ENCODE measurements at regions not wholly inside any gene's neighbourhood (a gene's known extent, or its start where the extent isn't known, plus 50 kb on each side); places are given as distances from the start of the nearest gene placed in this dataset.

- DNase-seq, result no peak
These were observed 327.9 kb downstream of the TTLL7 start for GRCh38 chr1:83670909-83671565.

GRCh38 chr1:83641796-83642443, 357.0 kb downstream of the TTLL7 start:
- DNase-seq, result no peak

- no peak for DNase-seq
These were observed 357.7 kb downstream of the TTLL7 start for GRCh38 chr1:83641206-83641658.

- no peak for DNase-seq
These were observed 359.1 kb downstream of the TTLL7 start for GRCh38 chr1:83639785-83640184.

GRCh38 chr1:83637586-83637985, 361.3 kb downstream of the TTLL7 start:
- DNase-seq, result no peak

GRCh38 chr1:83637009-83637408, 361.9 kb downstream of the TTLL7 start:
- no peak for DNase-seq

GRCh38 chr1:83632906-83633305, 366.0 kb downstream of the TTLL7 start:
- DNase-seq, result peak; percentile 8

GRCh38 chr1:83631851-83632250, 367.1 kb downstream of the TTLL7 start:
- DNase-seq, result no peak

- no peak for DNase-seq
These were observed 371.9 kb downstream of the TTLL7 start for GRCh38 chr1:83627045-83627444.

- no peak for DNase-seq
These were observed 372.3 kb downstream of the TTLL7 start for GRCh38 chr1:83626603-83627002.

- DNase-seq, result no peak
These were observed 373.3 kb downstream of the TTLL7 start for GRCh38 chr1:83625646-83626045.

- DNase-seq, result no peak
These were observed 378.9 kb downstream of the TTLL7 start for GRCh38 chr1:83620016-83620415.

- no peak for DNase-seq
These were observed 379.6 kb downstream of the TTLL7 start for GRCh38 chr1:83619170-83619896.

GRCh38 chr1:83617883-83618282, 381.0 kb downstream of the TTLL7 start:
- DNase-seq, result no peak

GRCh38 chr1:83615370-83615769, 383.6 kb downstream of the TTLL7 start:
- DNase-seq, result no peak

- DNase-seq, result no peak
These were observed 392.4 kb downstream of the TTLL7 start for GRCh38 chr1:83606416-83606955.

- DNase-seq, result no peak
These were observed 402.6 kb downstream of the TTLL7 start for GRCh38 chr1:83596331-83596730.

GRCh38 chr1:83593073-83593472, 405.9 kb downstream of the TTLL7 start:
- no peak for DNase-seq

GRCh38 chr1:83588140-83588539, 410.8 kb downstream of the TTLL7 start:
- DNase-seq, result no peak

- DNase-seq, result peak; percentile 13
These were observed 415.4 kb downstream of the TTLL7 start for GRCh38 chr1:83583351-83584014.

GRCh38 chr1:83581747-83582146, 417.2 kb downstream of the TTLL7 start:
- DNase-seq, result no peak

GRCh38 chr1:83574791-83575190, 424.1 kb downstream of the TTLL7 start:
- no peak for DNase-seq

- DNase-seq, result no peak
These were observed 425.2 kb downstream of the TTLL7 start for GRCh38 chr1:83573776-83574175.
